OCI-LY7 (cell line): ENCODE measurements at regions not wholly inside any gene's neighbourhood (a gene's known extent, or its start where the extent isn't known, plus 50 kb on each side); places are given as distances from the start of the nearest gene placed in this dataset.

Experiments used
- BruUV-seq: library from RNA; stranded (reverse); fragments of 400-500 nt; replicated peaks from 2 replicates; lab custom pipeline; 2021; lab: Mats Ljungman, UMichigan
- CTCF ChIA-PET: fragments of 300-600 bp; sonication (Branson Sonifier 250); formaldehyde crosslinking; loops from one replicate; lab custom pipeline; 2022; ENCODE audit warnings: antibody characterized with exemption; ENCODE audit not compliant: unreplicated experiment; lab: Charles Lee
- POLR2A ChIA-PET: fragments of 300-600 bp; sonication (Branson Sonifier 250); formaldehyde crosslinking; loops from one replicate; lab custom pipeline; 2022; ENCODE audit warnings: antibody characterized with exemption; lab: Charles Lee
- DNase-seq: peaks from one replicate; pipeline ENCODE4 v3.0.0-alpha.2; 2015; ENCODE audit warnings: low spot score
- H2AFZ ChIP-seq: fragments of 200-600 bp; sonication (generic), shearing (Covaris generic); 2 replicates; pipeline ENCODE4 v1.6.1; 2014; ENCODE audit warnings: mild to moderate bottlenecking, antibody characterized with exemption, low read length, moderate library complexity
- H3K27ac ChIP-seq: fragments of 200-600 bp; sonication (generic); 2 replicates; pipeline ENCODE4 v1.5.1; 2014; ENCODE audit warnings: mixed run types, low read depth, mild to moderate bottlenecking, moderate library complexity, low read length, inconsistent platforms; ENCODE audit not compliant: poor library complexity, severe bottlenecking
- H3K36me3 ChIP-seq: fragments of 200-600 bp; sonication (generic); 2 replicates; pipeline ENCODE4 v1.6.1; 2014; ENCODE audit warnings: mild to moderate bottlenecking, antibody characterized with exemption, low read length, moderate library complexity, mixed read lengths; ENCODE audit not compliant: insufficient read depth
- H3K4me1 ChIP-seq: fragments of 200-600 bp; sonication (generic); 2 replicates; pipeline ENCODE4 v1.5.1; 2014; ENCODE audit warnings: mild to moderate bottlenecking, low read length; ENCODE audit not compliant: insufficient read depth, poor library complexity, severe bottlenecking
- H3K4me2 ChIP-seq: fragments of 200-600 bp; sonication (generic); 2 replicates; pipeline ENCODE4 v1.6.1; 2014; ENCODE audit warnings: mild to moderate bottlenecking, low read length
- H3K4me3 ChIP-seq: fragments of 200-600 bp; sonication (generic); 2 replicates; pipeline ENCODE4 v1.5.1; 2014; ENCODE audit warnings: mild to moderate bottlenecking, low read depth, low read length; ENCODE audit not compliant: poor library complexity, severe bottlenecking
- H3K79me2 ChIP-seq: fragments of 200-600 bp; sonication (generic); 2 replicates; pipeline ENCODE4 v1.6.1; 2016; ENCODE audit warnings: low read depth, mild to moderate bottlenecking, low read length, moderate library complexity, mixed read lengths; ENCODE audit not compliant: insufficient read depth
- H3K9me2 ChIP-seq: fragments of 200-600 bp; sonication (generic); 2 replicates; pipeline ENCODE4 v1.6.1; 2016; ENCODE audit warnings: mild to moderate bottlenecking, low read length, mixed read lengths; ENCODE audit not compliant: insufficient read depth
- H3K9me3 ChIP-seq: fragments of 200-600 bp; sonication (generic); 2 replicates; pipeline ENCODE4 v1.6.1; 2014; ENCODE audit warnings: mild to moderate bottlenecking, mixed run types, low read length, mixed read lengths
- H4K20me1 ChIP-seq: fragments of 200-600 bp; sonication (generic); 2 replicates; pipeline ENCODE4 v1.6.1; 2014; ENCODE audit warnings: mild to moderate bottlenecking, antibody characterized with exemption, low read length, moderate library complexity, mixed read lengths; ENCODE audit not compliant: insufficient read depth
- EZH2phosphoT487 ChIP-seq: fragments of 200-600 bp; sonication (generic); IDR thresholded peaks from 2 replicates; pipeline ENCODE4 v1.6.1; 2018; ENCODE audit warnings: low read depth, borderline replicate concordance, mild to moderate bottlenecking, mixed run types, antibody characterized with exemption, low read length, moderate library complexity, mixed read lengths
- intact Hi-C: fragments of 100-400 bp; cut with micrococcal nuclease; formaldehyde crosslinking; loops from one replicate; pipeline ENCODE4 v1.10.0; 2022; ENCODE audit not compliant: unreplicated experiment
- TF ChIP-seq, protein P1 (sequence below): fragments of 200-600 bp; sonication (generic); conservative IDR thresholded peaks from 2 replicates; pipeline ENCODE4 v1.5.1; 2014; ENCODE audit warnings: mild to moderate bottlenecking, antibody characterized with exemption, low read length, moderate library complexity, mixed read lengths

DNA sequence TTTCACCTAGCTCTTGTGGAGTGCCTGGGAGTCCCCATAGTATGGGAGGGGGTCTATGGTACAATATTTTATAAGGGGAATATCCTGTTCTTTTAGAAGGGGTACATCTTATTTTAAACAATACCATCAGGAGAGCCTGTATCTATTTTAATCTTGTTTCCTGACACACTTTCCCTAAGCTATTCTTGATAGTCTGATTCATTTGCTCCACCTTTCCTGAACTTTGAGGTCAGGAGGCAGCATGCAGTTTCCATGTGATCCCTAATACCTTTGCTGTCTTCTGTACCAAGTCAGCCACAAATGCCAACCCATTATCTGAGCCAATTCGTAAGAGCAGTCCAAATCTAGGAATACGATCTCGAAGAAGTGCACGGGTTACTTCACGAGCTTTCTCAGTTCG lies 86.2 kb downstream of the SLC25A15 start:
- DNase-seq: no peak
- no TSS peak for BruUV-seq
- no peak overlapping the region for H3K4me2 ChIP-seq
- H2AFZ ChIP-seq: no peak overlapping the region
- H3K79me2 ChIP-seq: no peaks in the 10 kb centered on the region
- peaks cover 32% of the 10 kb centered on the region for H3K9me3 ChIP-seq
- H3K4me3 ChIP-seq: no peak overlapping the region
- H4K20me1 ChIP-seq: no peaks in the 10 kb centered on the region
- intact Hi-C loops: no loop called here
- no peaks in the 10 kb centered on the region for H3K9me2 ChIP-seq
- ChIA-PET POLR2A (no interaction called here), CTCF (no interaction called here)
- no peak overlapping the region for H3K27ac ChIP-seq
- peaks cover 29% of the 10 kb centered on the region for H3K36me3 ChIP-seq
- no peaks in the 10 kb centered on the region for H3K4me1 ChIP-seq
- no peak for TF ChIP-seq EZH2phosphoT487
- TF ChIP-seq, protein P1, sequence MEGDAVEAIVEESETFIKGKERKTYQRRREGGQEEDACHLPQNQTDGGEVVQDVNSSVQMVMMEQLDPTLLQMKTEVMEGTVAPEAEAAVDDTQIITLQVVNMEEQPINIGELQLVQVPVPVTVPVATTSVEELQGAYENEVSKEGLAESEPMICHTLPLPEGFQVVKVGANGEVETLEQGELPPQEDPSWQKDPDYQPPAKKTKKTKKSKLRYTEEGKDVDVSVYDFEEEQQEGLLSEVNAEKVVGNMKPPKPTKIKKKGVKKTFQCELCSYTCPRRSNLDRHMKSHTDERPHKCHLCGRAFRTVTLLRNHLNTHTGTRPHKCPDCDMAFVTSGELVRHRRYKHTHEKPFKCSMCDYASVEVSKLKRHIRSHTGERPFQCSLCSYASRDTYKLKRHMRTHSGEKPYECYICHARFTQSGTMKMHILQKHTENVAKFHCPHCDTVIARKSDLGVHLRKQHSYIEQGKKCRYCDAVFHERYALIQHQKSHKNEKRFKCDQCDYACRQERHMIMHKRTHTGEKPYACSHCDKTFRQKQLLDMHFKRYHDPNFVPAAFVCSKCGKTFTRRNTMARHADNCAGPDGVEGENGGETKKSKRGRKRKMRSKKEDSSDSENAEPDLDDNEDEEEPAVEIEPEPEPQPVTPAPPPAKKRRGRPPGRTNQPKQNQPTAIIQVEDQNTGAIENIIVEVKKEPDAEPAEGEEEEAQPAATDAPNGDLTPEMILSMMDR: no peak

DNA sequence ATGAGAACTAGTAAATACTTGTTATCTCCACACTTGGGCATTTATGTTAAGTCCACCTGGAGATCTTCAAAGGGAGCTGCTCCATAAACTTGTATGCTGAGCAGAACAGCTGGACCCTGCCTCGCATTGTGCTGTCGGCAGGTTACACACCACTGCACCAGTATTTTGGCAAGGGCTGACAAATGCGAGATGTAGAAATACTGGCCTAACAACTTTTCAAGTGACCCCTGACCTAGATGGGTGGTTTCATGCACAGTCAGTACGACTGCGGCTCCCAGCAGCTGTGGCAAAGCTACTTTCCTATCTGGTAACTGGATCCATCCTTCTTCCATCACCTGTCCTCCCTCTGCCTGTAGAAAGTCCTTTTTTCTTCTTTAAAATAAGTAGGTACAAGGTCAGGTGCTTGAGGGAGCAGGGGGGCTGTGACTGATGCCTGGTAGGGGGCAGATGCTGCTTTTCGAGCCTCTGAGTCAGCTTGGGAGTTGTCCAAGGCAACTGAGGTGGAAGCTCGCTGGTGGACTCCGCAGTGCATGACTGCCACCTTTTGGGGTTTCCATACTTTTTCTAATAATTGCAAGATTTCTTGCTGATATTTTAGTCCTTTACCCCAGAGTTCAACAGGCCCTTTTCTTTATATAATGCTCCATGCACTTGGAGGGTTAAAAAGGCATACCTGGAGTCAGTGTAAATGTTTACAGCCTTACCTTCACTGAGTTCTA lies 86.8 kb downstream of the SLC25A15 start:
- no TSS peak for BruUV-seq

GRCh38 chr13:40878321-40878720 lies 88.9 kb downstream of the SLC25A15 start:
- no peak overlapping the region for H3K4me3 ChIP-seq
- no TSS peak for BruUV-seq

More for the DNA sequence above, 86.8 kb downstream of the SLC25A15 start:
- Histone ChIP-seq H3K27ac (no peak overlapping the region), H3K79me2 (no peaks in the 10 kb centered on the region), H3K4me3 (no peak overlapping the region), H4K20me1 (no peaks in the 10 kb centered on the region), H3K9me3 (peaks cover 32% of the 10 kb centered on the region), H3K4me2 (no peak overlapping the region), H3K36me3 (peaks cover 29% of the 10 kb centered on the region), H3K9me2 (no peaks in the 10 kb centered on the region), H2AFZ (no peak overlapping the region), H3K4me1 (no peaks in the 10 kb centered on the region)
- POLR2A ChIA-PET: no interaction called here
- intact Hi-C loops: no loop called here
- CTCF ChIA-PET: no interaction called here
- TF ChIP-seq EZH2phosphoT487: no peak
- TF ChIP-seq, protein P1: no peak
- DNase-seq: no peak

More at GRCh38 chr13:40878321-40878720, 88.9 kb downstream of the SLC25A15 start:
- intact Hi-C loops: no loop called here
- peaks cover 25% of the 10 kb centered on the region for H3K9me3 ChIP-seq
- H3K4me2 ChIP-seq: no peak overlapping the region
- CTCF ChIA-PET: no interaction called here
- no peak overlapping the region for H3K27ac ChIP-seq
- H4K20me1 ChIP-seq: no peaks in the 10 kb centered on the region
- no peak for TF ChIP-seq EZH2phosphoT487
- TF ChIP-seq, protein P1: no peak
- H3K4me1 ChIP-seq: no peaks in the 10 kb centered on the region
- H3K36me3 ChIP-seq: peaks cover 29% of the 10 kb centered on the region
- DNase-seq: no peak
- POLR2A ChIA-PET: no interaction called here
- H3K79me2 ChIP-seq: no peaks in the 10 kb centered on the region
- no peak overlapping the region for H2AFZ ChIP-seq
- no peaks in the 10 kb centered on the region for H3K9me2 ChIP-seq
